Astrocyte of the cerebellum (primary cell): ENCODE measurements at regions not wholly inside any gene's neighbourhood (a gene's known extent, or its start where the extent isn't known, plus 50 kb on each side); places are given as distances from the start of the nearest gene placed in this dataset.

ENCODE experiments used
- DNase-seq: peaks from one replicate; pipeline ENCODE4 v3.0.0-alpha.2; 2011; ENCODE audit warnings: low read depth
- H3K4me3 ChIP-seq: 2 replicates; pipeline ENCODE4 v1.5.1; 2011; ENCODE audit warnings: mild to moderate bottlenecking, low read depth, low read length, moderate library complexity
- CTCF ChIP-seq: IDR thresholded peaks from 2 replicates; pipeline ENCODE4 v1.5.1; 2012; ENCODE audit warnings: low read length, low read depth, moderate library complexity, mild to moderate bottlenecking; ENCODE audit errors: missing control alignments
- in situ Hi-C: cut with HindIII; loops from 2 replicates; pipeline ENCODE4 v1.10.0; 2017; ENCODE audit warnings: low sequenced_read_pairs

GRCh38 chr2:195471163-195471562 is 185.9 kb upstream of the SLC39A10 start:
- H3K4me3 ChIP-seq = no peak overlapping the region
- no peak for TF ChIP-seq CTCF
- in situ Hi-C loops = no loop called here
- DNase-seq = no peak

GRCh38 chr2:195470622-195471021 is 186.4 kb upstream of the SLC39A10 start:
- no peak for TF ChIP-seq CTCF
- in situ Hi-C loops = no loop called here
- DNase-seq = no peak
- H3K4me3 ChIP-seq = no peak overlapping the region

GRCh38 chr2:195468771-195469170 is 188.3 kb upstream of the SLC39A10 start:
- in situ Hi-C loops = no loop called here
- no peak for TF ChIP-seq CTCF
- H3K4me3 ChIP-seq = no peak overlapping the region
- DNase-seq = no peak

GRCh38 chr2:195466427-195466826 is 190.6 kb upstream of the SLC39A10 start:
- no peak for DNase-seq
- TF ChIP-seq CTCF = no peak
- in situ Hi-C loops = no loop called here
- no peak overlapping the region for H3K4me3 ChIP-seq

GRCh38 chr2:195461010-195461409 is 196.0 kb upstream of the SLC39A10 start:
- H3K4me3 ChIP-seq = no peak overlapping the region
- in situ Hi-C loops = no loop called here
- no peak for TF ChIP-seq CTCF
- DNase-seq = no peak

- in situ Hi-C loops = no loop called here
- DNase-seq = no peak
- no peak for TF ChIP-seq CTCF
- no peak overlapping the region for H3K4me3 ChIP-seq
These were observed 198.1 kb upstream of the SLC39A10 start for GRCh38 chr2:195458936-195459335.

- TF ChIP-seq CTCF = no peak
- DNase-seq = no peak
- in situ Hi-C loops = no loop called here
- no peak overlapping the region for H3K4me3 ChIP-seq
These were observed 199.2 kb upstream of the SLC39A10 start for GRCh38 chr2:195457873-195458272.
